Prostate gland (tissue), 2 donors: ENCODE measurements at regions not wholly inside any gene's neighbourhood (a gene's known extent, or its start where the extent isn't known, plus 50 kb on each side); places are given as distances from the start of the nearest gene placed in this dataset.
"Not testable (repeated sequence)": the region's sequence is repeated elsewhere in the genome, so short reads cannot be mapped to it uniquely, and the experiment has no call there.

Experiments used
- POLR2A ChIP-seq: fragments of 450-650 bp; IDR thresholded peaks from one replicate; pipeline ENCODE4 v1.6.1; 2016; ENCODE audit warnings: antibody characterized with exemption, mild to moderate bottlenecking
- POLR2AphosphoS5 ChIP-seq: sonication (generic); formaldehyde crosslinking; IDR thresholded peaks from one replicate; pipeline ENCODE4 v1.6.1; 2017; ENCODE audit warnings: antibody characterized with exemption
- TF ChIP-seq, protein P1 (sequence below), 4 experiments: fragments of 200-600 bp in 2 of 4; fragments of 450-650 bp in 2 of 4; sonication (generic) in 2 of 4; IDR thresholded peaks; 1 replicate in 3 of 4; 2 replicates in 1 of 4; pipeline ENCODE4 v1.5.1; 2016 to 2019; ENCODE audit warnings: antibody characterized with exemption in 4 of 4, mild to moderate bottlenecking in 2 of 4, moderate library complexity in 2 of 4

DNA sequence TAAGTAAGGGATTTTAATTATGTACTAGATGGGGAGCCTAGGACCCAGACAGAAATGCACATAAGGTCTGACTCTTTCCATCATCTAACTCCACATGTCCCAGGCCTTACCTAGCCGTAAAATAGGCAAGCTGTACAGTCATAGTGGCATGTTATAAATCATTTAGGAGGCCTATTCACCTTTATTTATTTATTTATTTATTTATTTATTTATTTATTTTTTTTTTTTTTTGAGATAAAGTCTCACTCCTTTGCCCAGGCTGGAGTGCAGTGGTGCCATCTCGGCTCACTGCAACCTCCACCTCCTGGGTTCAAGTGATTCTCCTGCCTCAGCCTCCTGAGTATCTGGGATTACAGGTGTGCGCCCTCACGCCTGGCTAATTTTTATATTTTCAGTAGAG lies 55.6 kb upstream of the KIT start:
- TF ChIP-seq, protein P1, sequence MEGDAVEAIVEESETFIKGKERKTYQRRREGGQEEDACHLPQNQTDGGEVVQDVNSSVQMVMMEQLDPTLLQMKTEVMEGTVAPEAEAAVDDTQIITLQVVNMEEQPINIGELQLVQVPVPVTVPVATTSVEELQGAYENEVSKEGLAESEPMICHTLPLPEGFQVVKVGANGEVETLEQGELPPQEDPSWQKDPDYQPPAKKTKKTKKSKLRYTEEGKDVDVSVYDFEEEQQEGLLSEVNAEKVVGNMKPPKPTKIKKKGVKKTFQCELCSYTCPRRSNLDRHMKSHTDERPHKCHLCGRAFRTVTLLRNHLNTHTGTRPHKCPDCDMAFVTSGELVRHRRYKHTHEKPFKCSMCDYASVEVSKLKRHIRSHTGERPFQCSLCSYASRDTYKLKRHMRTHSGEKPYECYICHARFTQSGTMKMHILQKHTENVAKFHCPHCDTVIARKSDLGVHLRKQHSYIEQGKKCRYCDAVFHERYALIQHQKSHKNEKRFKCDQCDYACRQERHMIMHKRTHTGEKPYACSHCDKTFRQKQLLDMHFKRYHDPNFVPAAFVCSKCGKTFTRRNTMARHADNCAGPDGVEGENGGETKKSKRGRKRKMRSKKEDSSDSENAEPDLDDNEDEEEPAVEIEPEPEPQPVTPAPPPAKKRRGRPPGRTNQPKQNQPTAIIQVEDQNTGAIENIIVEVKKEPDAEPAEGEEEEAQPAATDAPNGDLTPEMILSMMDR (IDR thresholded peaks at IDR 0.05), result not testable (repeated sequence)
- TF ChIP-seq POLR2A, POLR2AphosphoS5: not testable (repeated sequence)
